HT-29 (cell line): ENCODE measurements at regions not wholly inside any gene's neighbourhood (a gene's known extent, or its start where the extent isn't known, plus 50 kb on each side); places are given as distances from the start of the nearest gene placed in this dataset.
A peak's percentile ranks its signal among the peaks of the same experiment; 100 is the strongest.

Experiments
- DNase-seq: peaks from one replicate; pipeline ENCODE4 v3.0.0-alpha.2; 2015; ENCODE audit warnings: low spot score

GRCh38 chr1:82510431-82510830 lies 709.7 kb downstream of the ADGRL2 start:
- no peak for DNase-seq

- no peak for DNase-seq
Measured at GRCh38 chr1:82507011-82507410, 706.3 kb downstream of the ADGRL2 start.

GRCh38 chr1:82503822-82504221 lies 703.1 kb downstream of the ADGRL2 start:
- DNase-seq, result no peak

GRCh38 chr1:82499022-82499421 lies 698.3 kb downstream of the ADGRL2 start:
- no peak for DNase-seq

- no peak for DNase-seq
Measured at GRCh38 chr1:82494117-82494516, 693.4 kb downstream of the ADGRL2 start.

- no peak for DNase-seq
Measured at GRCh38 chr1:82492159-82492558, 691.4 kb downstream of the ADGRL2 start.

- no peak for DNase-seq
Measured at GRCh38 chr1:82491301-82492048, 690.7 kb downstream of the ADGRL2 start.

GRCh38 chr1:82487778-82488177 lies 687.0 kb downstream of the ADGRL2 start:
- no peak for DNase-seq

- DNase-seq, result no peak
Measured at GRCh38 chr1:82486969-82487368, 686.2 kb downstream of the ADGRL2 start.

GRCh38 chr1:82486468-82486867 lies 685.7 kb downstream of the ADGRL2 start:
- DNase-seq, result no peak

GRCh38 chr1:82485591-82486369 lies 685.0 kb downstream of the ADGRL2 start:
- no peak for DNase-seq

- no peak for DNase-seq
Measured at GRCh38 chr1:82483146-82483545, 682.4 kb downstream of the ADGRL2 start.

GRCh38 chr1:82478916-82479315 lies 678.2 kb downstream of the ADGRL2 start:
- DNase-seq, result no peak

GRCh38 chr1:82472489-82473131 lies 671.9 kb downstream of the ADGRL2 start:
- DNase-seq, result no peak

GRCh38 chr1:82466891-82467290 lies 666.2 kb downstream of the ADGRL2 start:
- DNase-seq, result no peak

GRCh38 chr1:82466416-82466815 lies 665.7 kb downstream of the ADGRL2 start:
- no peak for DNase-seq

- no peak for DNase-seq
Measured at GRCh38 chr1:82465024-82465423, 664.3 kb downstream of the ADGRL2 start.

- DNase-seq, result peak; percentile 75
Measured at GRCh38 chr1:82464362-82465001, 663.7 kb downstream of the ADGRL2 start.

GRCh38 chr1:82463951-82464350 lies 663.2 kb downstream of the ADGRL2 start:
- DNase-seq, result no peak

- no peak for DNase-seq
Measured at GRCh38 chr1:82462366-82462765, 661.6 kb downstream of the ADGRL2 start.

GRCh38 chr1:82455342-82455741 lies 654.6 kb downstream of the ADGRL2 start:
- DNase-seq, result peak; percentile 11

- DNase-seq, result no peak
Measured at GRCh38 chr1:82454431-82454830, 653.7 kb downstream of the ADGRL2 start.
